SK-N-MC (cell line): ENCODE measurements at regions not wholly inside any gene's neighbourhood (a gene's known extent, or its start where the extent isn't known, plus 50 kb on each side); places are given as distances from the start of the nearest gene placed in this dataset.

Experiments
- DNase-seq: peaks from one replicate; pipeline ENCODE4 v3.0.0-alpha.2; 2011; ENCODE audit warnings: low read depth, low spot score
- H3K27ac ChIP-seq: fragments of 200-600 bp; sonication (generic); 2 replicates; pipeline ENCODE4 v1.5.1; 2016; ENCODE audit warnings: mixed run types
- H3K36me3 ChIP-seq: fragments of 200-600 bp; sonication (generic); 2 replicates; pipeline ENCODE4 v1.6.1; 2017; ENCODE audit warnings: antibody characterized with exemption, low read length, mixed read lengths; ENCODE audit not compliant: insufficient read depth
- H3K4me3 ChIP-seq: fragments of 200-600 bp; sonication (generic); 2 replicates; pipeline ENCODE4 v1.5.1; 2016
- H3K9ac ChIP-seq: fragments of 200-600 bp; sonication (generic); 2 replicates; pipeline ENCODE4 v1.8.0; 2017; ENCODE audit warnings: mixed run types, mixed read lengths; ENCODE audit not compliant: insufficient read length
- H3K9me3 ChIP-seq: fragments of 200-600 bp; sonication (generic); 2 replicates; pipeline ENCODE4 v1.6.1; 2017; ENCODE audit warnings: low read depth, mild to moderate bottlenecking, antibody characterized with exemption, low read length, moderate library complexity, mixed read lengths
- EZH2 ChIP-seq: fragments of 200-600 bp; sonication (generic); IDR thresholded peaks from one replicate; pipeline ENCODE4 v1.6.1; 2017; ENCODE audit warnings: antibody characterized with exemption
- FOXP2 ChIP-seq: optimal IDR thresholded peaks from 2 replicates; pipeline ENCODE3; 2011; ENCODE audit warnings: mild to moderate bottlenecking, moderate library complexity; ENCODE audit not compliant: insufficient read depth; ENCODE audit errors: extremely low read length, control extremely low read depth
- POLR2AphosphoS5 ChIP-seq: IDR thresholded peaks from 2 replicates; pipeline ENCODE4 v1.6.1; 2012; ENCODE audit warnings: mild to moderate bottlenecking, low read depth, low read length, borderline replicate concordance

- TF ChIP-seq POLR2AphosphoS5 (no peak), FOXP2 (no peak), EZH2 (no peak)
- Histone ChIP-seq H3K9me3 (no peaks in the 10 kb centered on the region), H3K27ac (no peak overlapping the region), H3K4me3 (no peak overlapping the region), H3K36me3 (no peaks in the 10 kb centered on the region), H3K9ac (no peak overlapping the region)
- no peak for DNase-seq
These were observed 282.6 kb upstream of the DPYD start for GRCh38 chr1:98203466-98203865.

DNA sequence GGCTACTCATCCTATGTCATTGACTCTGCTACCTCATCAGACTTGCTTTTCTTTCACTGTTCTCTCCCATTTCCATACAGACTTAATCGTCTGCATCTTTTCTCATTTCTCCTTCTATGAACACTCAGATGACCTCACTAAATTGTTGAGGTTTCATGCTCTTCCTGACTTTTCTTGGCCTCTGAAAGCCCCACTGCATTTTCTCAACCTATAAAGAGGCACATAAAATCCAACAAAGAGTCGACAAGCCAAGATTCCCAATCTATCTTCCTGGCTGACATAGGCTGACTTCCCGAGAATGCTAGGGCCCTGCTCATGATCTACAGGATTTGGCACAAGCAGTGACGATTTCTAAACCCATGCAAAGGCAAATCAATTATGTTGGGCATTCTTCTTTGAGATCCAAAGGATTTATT lies 280.8 kb upstream of the DPYD start:
- DNase-seq, result no peak
- no peak overlapping the region for H3K27ac ChIP-seq
- no peak overlapping the region for H3K4me3 ChIP-seq
- TF ChIP-seq EZH2, result no peak
- TF ChIP-seq FOXP2, result no peak
- no peak for TF ChIP-seq POLR2AphosphoS5
- H3K9ac ChIP-seq, result no peak overlapping the region
- no peaks in the 10 kb centered on the region for H3K36me3 ChIP-seq
- no peaks in the 10 kb centered on the region for H3K9me3 ChIP-seq

- DNase-seq, result no peak
- TF ChIP-seq POLR2AphosphoS5, result no peak
- TF ChIP-seq FOXP2, result no peak
- no peak for TF ChIP-seq EZH2
- no peak overlapping the region for H3K9ac ChIP-seq
- H3K4me3 ChIP-seq, result no peak overlapping the region
- no peaks in the 10 kb centered on the region for H3K36me3 ChIP-seq
- H3K27ac ChIP-seq, result no peak overlapping the region
- no peaks in the 10 kb centered on the region for H3K9me3 ChIP-seq
These were observed 276.5 kb upstream of the DPYD start for GRCh38 chr1:98197356-98197755.

GRCh38 chr1:98196012-98196411 lies 275.2 kb upstream of the DPYD start:
- H3K9ac ChIP-seq, result no peak overlapping the region

GRCh38 chr1:98188774-98189173 lies 267.9 kb upstream of the DPYD start:
- no peak overlapping the region for H3K9ac ChIP-seq
- H3K36me3 ChIP-seq, result no peaks in the 10 kb centered on the region
- no peak overlapping the region for H3K27ac ChIP-seq
- no peak overlapping the region for H3K4me3 ChIP-seq
- DNase-seq, result no peak
- TF ChIP-seq FOXP2 (no peak), EZH2 (no peak)
- no peaks in the 10 kb centered on the region for H3K9me3 ChIP-seq

More at GRCh38 chr1:98196012-98196411, 275.2 kb upstream of the DPYD start:
- no peaks in the 10 kb centered on the region for H3K36me3 ChIP-seq
- H3K9me3 ChIP-seq, result no peaks in the 10 kb centered on the region
- TF ChIP-seq EZH2 (no peak), FOXP2 (no peak), POLR2AphosphoS5 (no peak)
- no peak for DNase-seq
- no peak overlapping the region for H3K27ac ChIP-seq
- no peak overlapping the region for H3K4me3 ChIP-seq

DNA sequence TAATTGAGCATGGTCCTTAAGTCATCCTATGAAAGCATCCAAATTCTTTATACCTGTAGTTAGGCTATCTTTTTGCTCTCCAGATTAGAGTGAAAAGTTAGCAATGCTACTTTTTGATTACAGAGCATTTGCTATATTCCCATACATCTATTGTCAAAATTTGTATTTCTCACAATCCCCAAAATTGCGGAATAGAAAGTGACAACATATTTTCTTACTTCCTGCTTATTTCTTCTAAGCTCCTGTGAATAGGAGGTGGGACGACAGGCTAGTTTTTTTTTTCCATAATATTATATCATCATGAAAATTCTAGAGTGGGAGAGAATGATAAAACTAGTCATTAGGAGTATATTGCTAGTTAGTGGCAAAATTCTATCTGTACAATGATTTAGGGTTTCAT lies 264.0 kb upstream of the DPYD start:
- no peak for TF ChIP-seq EZH2
- no peak for TF ChIP-seq FOXP2
- Histone ChIP-seq H3K36me3 (no peaks in the 10 kb centered on the region), H3K9ac (no peak overlapping the region), H3K4me3 (no peak overlapping the region), H3K9me3 (no peaks in the 10 kb centered on the region), H3K27ac (no peak overlapping the region)
- DNase-seq, result no peak

DNA sequence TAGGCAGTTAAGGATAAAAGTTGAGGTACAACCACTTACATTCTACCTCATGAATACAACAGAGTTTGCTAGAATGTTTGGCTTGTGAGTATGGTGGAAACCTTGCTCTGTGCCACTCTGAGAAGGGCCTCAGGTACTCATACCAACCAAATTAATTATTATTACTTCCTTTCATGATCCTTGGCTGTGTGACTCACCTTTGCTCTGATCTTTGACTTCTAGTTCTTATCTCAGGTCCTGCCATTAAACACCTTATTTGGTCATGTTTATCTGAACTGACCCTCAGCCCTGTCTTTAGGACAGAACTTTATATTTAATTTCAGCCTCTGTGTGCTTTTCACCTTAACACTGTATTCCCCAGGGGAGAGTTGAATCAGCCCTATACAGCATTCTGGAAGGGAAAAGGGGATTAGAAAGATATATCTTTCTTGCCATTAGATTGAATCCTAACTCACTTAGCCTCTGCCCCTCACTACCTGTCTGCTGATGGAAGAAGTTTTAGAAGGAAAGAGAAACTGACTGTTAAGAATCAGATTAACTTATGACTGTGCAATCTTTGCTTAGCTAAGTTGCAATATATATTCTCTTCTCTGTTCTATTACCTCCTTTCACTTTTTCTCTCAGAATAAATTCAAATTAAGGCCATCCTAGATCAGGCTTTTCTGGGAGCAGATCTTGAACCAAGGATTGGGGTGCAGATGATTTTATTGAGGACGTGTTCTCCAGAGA lies 260.4 kb upstream of the DPYD start:
- no peak for TF ChIP-seq FOXP2
- TF ChIP-seq POLR2AphosphoS5, result no peak
- no peak for TF ChIP-seq EZH2
- H3K4me3 ChIP-seq, result no peak overlapping the region
- H3K9ac ChIP-seq, result no peak overlapping the region
- no peaks in the 10 kb centered on the region for H3K9me3 ChIP-seq
- DNase-seq, result no peak
- no peaks in the 10 kb centered on the region for H3K36me3 ChIP-seq
- H3K27ac ChIP-seq, result no peak overlapping the region

- H3K4me3 ChIP-seq, result no peak overlapping the region
- no peak overlapping the region for H3K9ac ChIP-seq
- no peaks in the 10 kb centered on the region for H3K9me3 ChIP-seq
- TF ChIP-seq FOXP2, result no peak
- TF ChIP-seq POLR2AphosphoS5, result no peak
- TF ChIP-seq EZH2, result no peak
- H3K36me3 ChIP-seq, result no peaks in the 10 kb centered on the region
- no peak overlapping the region for H3K27ac ChIP-seq
- DNase-seq, result no peak
These were observed 258.4 kb upstream of the DPYD start for GRCh38 chr1:98179151-98179773.
